HepG2 (cell line): ENCODE measurements at regions not wholly inside any gene's neighbourhood (a gene's known extent, or its start where the extent isn't known, plus 50 kb on each side); places are given as distances from the start of the nearest gene placed in this dataset.

Experiments used
- BCL6 ChIP-seq: IDR thresholded peaks from 2 replicates; pipeline ENCODE4 v1.6.1; 2016; ENCODE audit warnings: missing genetic modification reagents, missing compliant biosample characterization
- WIZ ChIP-seq: sonication (generic); formaldehyde crosslinking; IDR thresholded peaks from 2 replicates; pipeline ENCODE4 v1.5.1; 2020; ENCODE audit warnings: mild to moderate bottlenecking, missing genetic modification reagents
- ZNF124 ChIP-seq: sonication (generic); formaldehyde crosslinking; IDR thresholded peaks from 2 replicates; pipeline ENCODE4 v1.4.0; 2020; ENCODE audit warnings: missing genetic modification reagents
- TF ChIP-seq, protein P1 (sequence below): IDR thresholded peaks from 2 replicates; pipeline ENCODE4 v1.6.1; 2016; ENCODE audit warnings: low read depth, control low read depth
- TF ChIP-seq, protein P2 (sequence below): IDR thresholded peaks from 2 replicates; pipeline ENCODE4 v1.6.1; 2016; ENCODE audit warnings: low read depth, missing genetic modification reagents, missing compliant biosample characterization
- TF ChIP-seq, protein P3 (sequence below): sonication (generic); formaldehyde crosslinking; IDR thresholded peaks from 2 replicates; pipeline ENCODE4 v1.5.0; 2020; ENCODE audit warnings: missing genetic modification reagents

DNA sequence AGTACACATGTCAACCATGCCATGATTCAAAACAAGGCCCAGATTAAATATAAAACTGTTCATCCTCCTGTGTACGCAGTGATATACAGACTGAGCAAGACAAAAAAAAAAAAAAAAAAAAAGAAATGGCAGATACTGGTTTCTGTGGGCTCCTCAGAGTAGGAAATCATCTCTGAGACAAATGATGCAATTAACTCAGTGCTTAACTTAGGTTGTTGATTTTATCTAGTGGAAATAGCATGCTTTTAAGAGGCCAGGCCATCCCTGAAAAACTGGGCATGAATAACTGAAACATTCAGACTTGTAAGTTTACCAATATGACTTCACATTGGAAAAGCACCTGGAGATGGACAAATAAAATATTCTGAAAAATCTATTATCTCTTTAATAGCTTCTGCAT lies 69.0 kb downstream of the DKK1 start (continued):
- TF ChIP-seq, protein P1, sequence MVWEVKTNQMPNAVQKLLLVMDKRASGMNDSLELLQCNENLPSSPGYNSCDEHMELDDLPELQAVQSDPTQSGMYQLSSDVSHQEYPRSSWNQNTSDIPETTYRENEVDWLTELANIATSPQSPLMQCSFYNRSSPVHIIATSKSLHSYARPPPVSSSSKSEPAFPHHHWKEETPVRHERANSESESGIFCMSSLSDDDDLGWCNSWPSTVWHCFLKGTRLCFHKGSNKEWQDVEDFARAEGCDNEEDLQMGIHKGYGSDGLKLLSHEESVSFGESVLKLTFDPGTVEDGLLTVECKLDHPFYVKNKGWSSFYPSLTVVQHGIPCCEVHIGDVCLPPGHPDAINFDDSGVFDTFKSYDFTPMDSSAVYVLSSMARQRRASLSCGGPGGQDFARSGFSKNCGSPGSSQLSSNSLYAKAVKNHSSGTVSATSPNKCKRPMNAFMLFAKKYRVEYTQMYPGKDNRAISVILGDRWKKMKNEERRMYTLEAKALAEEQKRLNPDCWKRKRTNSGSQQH, result no peak
- TF ChIP-seq, protein P2, sequence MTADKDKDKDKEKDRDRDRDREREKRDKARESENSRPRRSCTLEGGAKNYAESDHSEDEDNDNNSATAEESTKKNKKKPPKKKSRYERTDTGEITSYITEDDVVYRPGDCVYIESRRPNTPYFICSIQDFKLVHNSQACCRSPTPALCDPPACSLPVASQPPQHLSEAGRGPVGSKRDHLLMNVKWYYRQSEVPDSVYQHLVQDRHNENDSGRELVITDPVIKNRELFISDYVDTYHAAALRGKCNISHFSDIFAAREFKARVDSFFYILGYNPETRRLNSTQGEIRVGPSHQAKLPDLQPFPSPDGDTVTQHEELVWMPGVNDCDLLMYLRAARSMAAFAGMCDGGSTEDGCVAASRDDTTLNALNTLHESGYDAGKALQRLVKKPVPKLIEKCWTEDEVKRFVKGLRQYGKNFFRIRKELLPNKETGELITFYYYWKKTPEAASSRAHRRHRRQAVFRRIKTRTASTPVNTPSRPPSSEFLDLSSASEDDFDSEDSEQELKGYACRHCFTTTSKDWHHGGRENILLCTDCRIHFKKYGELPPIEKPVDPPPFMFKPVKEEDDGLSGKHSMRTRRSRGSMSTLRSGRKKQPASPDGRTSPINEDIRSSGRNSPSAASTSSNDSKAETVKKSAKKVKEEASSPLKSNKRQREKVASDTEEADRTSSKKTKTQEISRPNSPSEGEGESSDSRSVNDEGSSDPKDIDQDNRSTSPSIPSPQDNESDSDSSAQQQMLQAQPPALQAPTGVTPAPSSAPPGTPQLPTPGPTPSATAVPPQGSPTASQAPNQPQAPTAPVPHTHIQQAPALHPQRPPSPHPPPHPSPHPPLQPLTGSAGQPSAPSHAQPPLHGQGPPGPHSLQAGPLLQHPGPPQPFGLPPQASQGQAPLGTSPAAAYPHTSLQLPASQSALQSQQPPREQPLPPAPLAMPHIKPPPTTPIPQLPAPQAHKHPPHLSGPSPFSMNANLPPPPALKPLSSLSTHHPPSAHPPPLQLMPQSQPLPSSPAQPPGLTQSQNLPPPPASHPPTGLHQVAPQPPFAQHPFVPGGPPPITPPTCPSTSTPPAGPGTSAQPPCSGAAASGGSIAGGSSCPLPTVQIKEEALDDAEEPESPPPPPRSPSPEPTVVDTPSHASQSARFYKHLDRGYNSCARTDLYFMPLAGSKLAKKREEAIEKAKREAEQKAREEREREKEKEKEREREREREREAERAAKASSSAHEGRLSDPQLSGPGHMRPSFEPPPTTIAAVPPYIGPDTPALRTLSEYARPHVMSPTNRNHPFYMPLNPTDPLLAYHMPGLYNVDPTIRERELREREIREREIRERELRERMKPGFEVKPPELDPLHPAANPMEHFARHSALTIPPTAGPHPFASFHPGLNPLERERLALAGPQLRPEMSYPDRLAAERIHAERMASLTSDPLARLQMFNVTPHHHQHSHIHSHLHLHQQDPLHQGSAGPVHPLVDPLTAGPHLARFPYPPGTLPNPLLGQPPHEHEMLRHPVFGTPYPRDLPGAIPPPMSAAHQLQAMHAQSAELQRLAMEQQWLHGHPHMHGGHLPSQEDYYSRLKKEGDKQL, result no peak
- no peak for TF ChIP-seq WIZ
- TF ChIP-seq, protein P3, sequence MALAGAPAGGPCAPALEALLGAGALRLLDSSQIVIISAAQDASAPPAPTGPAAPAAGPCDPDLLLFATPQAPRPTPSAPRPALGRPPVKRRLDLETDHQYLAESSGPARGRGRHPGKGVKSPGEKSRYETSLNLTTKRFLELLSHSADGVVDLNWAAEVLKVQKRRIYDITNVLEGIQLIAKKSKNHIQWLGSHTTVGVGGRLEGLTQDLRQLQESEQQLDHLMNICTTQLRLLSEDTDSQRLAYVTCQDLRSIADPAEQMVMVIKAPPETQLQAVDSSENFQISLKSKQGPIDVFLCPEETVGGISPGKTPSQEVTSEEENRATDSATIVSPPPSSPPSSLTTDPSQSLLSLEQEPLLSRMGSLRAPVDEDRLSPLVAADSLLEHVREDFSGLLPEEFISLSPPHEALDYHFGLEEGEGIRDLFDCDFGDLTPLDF (CRISPR knock-in tag), result no peak
- TF ChIP-seq BCL6 (CRISPR knock-in tag), result no peak
- TF ChIP-seq ZNF124 (CRISPR knock-in tag), result no peak
- TF ChIP-seq, all 625 proteins: peak for 0
